DMS153 treated with DMSO at 0.1 percent for 48 hours (cell line): ENCODE measurements at regions not wholly inside any gene's neighbourhood (a gene's known extent, or its start where the extent isn't known, plus 50 kb on each side); places are given as distances from the start of the nearest gene placed in this dataset.
A peak's percentile ranks its signal among the peaks of the same experiment; 100 is the strongest.

Source experiments
- DNase-seq: peaks from one replicate; lab custom pipeline; 2025; ENCODE audit not compliant: unreplicated experiment; lab: John Stamatoyannopoulos, UW

- no peak for DNase-seq
These were observed 100.0 kb upstream of the RIPOR2 start for GRCh38 chr6:25035512-25036435.

GRCh38 chr6:25036461-25036860, 100.7 kb upstream of the RIPOR2 start:
- no peak for DNase-seq

GRCh38 chr6:25038300-25038699, 102.5 kb upstream of the RIPOR2 start:
- DNase-seq, result no peak

- DNase-seq, result no peak
These were observed 103.2 kb upstream of the RIPOR2 start for GRCh38 chr6:25038999-25039398.

GRCh38 chr6:25041485-25042035, 105.8 kb upstream of the RIPOR2 start:
- DNase-seq, result peak; percentile 55

GRCh38 chr6:25042036-25042521, 106.3 kb upstream of the RIPOR2 start:
- peak; percentile 65 for DNase-seq

- DNase-seq, result peak; percentile 18
These were observed 106.8 kb upstream of the RIPOR2 start for GRCh38 chr6:25042536-25042935.

- DNase-seq, result no peak
These were observed 107.4 kb upstream of the RIPOR2 start for GRCh38 chr6:25042984-25043725.

- DNase-seq, result no peak
These were observed 108.1 kb upstream of the RIPOR2 start for GRCh38 chr6:25043892-25044291.

- no peak for DNase-seq
These were observed 111.2 kb upstream of the RIPOR2 start for GRCh38 chr6:25046942-25047341.

- DNase-seq, result no peak
These were observed 114.6 kb upstream of the RIPOR2 start for GRCh38 chr6:25050356-25050755.

- DNase-seq, result no peak
These were observed 115.3 kb upstream of the RIPOR2 start for GRCh38 chr6:25051083-25051482.

GRCh38 chr6:25052181-25052580, 116.4 kb upstream of the RIPOR2 start:
- DNase-seq, result no peak

GRCh38 chr6:25053875-25054371, 118.2 kb upstream of the RIPOR2 start:
- peak; percentile 49 for DNase-seq

GRCh38 chr6:25054469-25054868, 118.7 kb upstream of the RIPOR2 start:
- DNase-seq, result no peak

GRCh38 chr6:25056130-25056529, 120.4 kb upstream of the RIPOR2 start:
- DNase-seq, result no peak

GRCh38 chr6:25057111-25057905, 121.5 kb upstream of the RIPOR2 start:
- no peak for DNase-seq

GRCh38 chr6:25058441-25058840, 122.7 kb upstream of the RIPOR2 start:
- no peak for DNase-seq

GRCh38 chr6:25058941-25059340, 123.2 kb upstream of the RIPOR2 start:
- no peak for DNase-seq

GRCh38 chr6:25060522-25060921, 124.8 kb upstream of the RIPOR2 start:
- DNase-seq, result no peak
